ENCODE measurements at regions not wholly inside any gene's neighbourhood (a gene's known extent, or its start where the extent isn't known, plus 50 kb on each side); places are given as distances from the start of the nearest gene placed in this dataset.

DNA sequence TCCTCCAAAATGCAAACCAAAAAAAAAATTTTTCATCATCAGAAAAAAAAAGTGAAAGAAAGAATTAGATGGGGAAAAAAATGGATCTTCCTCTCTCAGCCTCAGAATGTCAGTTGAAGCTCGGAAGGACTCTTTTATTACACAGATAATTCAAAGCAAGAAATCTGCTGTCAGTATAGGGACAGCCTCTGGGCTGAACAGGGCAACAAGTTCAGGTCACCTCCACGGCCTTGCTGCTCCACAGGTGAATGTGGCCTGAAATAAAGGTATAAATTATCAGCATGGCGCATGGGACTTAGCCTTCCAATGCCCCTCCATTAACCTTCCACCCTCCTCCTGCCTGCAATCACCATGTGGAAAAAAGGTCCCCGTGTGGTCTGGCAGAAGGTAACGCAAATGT lies 316.8 kb upstream of the POU3F3 start:
- no peak for DNase-seq (ENCODE audit: low read depth)

DNA sequence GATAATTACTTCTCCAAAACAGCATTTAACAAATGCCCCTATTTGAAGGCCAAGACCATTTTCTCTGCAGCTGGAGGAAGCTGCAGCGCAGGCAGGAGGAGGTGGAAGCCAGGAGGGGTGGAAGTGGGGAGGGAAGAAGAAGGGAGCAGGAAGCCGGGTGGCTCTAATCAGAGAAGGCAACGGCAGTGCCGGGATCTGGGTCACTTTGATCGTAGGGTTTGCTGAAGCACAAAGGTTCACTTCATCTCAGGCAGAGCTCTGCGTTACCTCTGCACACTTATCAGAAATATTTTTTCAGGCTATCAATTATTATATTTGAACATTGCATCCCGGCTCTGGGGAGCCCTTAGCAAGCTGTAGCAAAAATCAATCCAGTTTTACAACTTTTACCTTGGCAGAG lies 315.8 kb upstream of the POU3F3 start:
- DNase-seq (ENCODE audit: low read depth) = no peak

DNA sequence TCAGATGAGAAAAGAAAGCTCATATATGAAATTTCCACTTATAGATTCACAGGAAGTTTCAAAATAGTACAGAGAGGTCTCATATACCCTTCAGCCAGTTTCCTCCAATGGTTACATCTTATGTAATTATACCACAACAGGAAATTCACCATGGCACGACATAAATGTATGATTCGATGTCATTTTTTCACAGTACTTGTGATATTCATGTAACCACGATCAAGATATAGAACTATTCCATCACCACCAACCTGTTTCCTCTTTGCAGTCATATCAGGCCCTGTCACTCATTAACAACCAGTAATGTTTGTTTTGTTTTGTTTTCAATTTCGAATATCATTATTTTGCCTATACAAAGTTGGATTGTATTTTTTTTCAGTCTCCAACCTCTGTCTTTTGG lies 314.3 kb upstream of the POU3F3 start:
- no peak for DNase-seq (ENCODE audit: low read depth)

GRCh38 chr2:104545055-104545454 lies 308.9 kb upstream of the POU3F3 start:
- no peak for DNase-seq (ENCODE audit: low read depth)

- no peak for DNase-seq (ENCODE audit: low read depth)
Observed at GRCh38 chr2:104546537-104546936, 307.4 kb upstream of the POU3F3 start.

GRCh38 chr2:104547221-104547620 lies 306.7 kb upstream of the POU3F3 start:
- no peak for DNase-seq (ENCODE audit: low read depth)

DNA sequence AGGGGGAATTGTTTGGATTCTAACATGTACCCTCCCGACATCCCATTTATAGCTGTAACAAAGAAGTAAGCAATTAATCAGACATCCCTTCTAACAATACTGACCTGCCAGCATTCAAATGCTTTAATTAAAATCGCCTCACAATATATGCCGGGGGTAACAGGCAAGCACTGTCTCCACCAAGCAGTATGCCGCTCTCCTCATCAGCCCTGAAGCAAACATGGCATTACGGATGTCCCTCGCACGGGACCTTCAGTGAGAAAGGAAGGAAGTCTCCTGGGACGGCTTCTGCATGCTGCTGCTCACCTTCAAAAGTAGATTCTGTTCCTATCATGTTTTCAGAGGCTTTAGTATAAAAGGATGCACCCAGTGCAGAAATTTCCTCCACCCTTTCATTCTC lies 292.7 kb upstream of the POU3F3 start:
- no peak for DNase-seq (ENCODE audit: low read depth)

DNA sequence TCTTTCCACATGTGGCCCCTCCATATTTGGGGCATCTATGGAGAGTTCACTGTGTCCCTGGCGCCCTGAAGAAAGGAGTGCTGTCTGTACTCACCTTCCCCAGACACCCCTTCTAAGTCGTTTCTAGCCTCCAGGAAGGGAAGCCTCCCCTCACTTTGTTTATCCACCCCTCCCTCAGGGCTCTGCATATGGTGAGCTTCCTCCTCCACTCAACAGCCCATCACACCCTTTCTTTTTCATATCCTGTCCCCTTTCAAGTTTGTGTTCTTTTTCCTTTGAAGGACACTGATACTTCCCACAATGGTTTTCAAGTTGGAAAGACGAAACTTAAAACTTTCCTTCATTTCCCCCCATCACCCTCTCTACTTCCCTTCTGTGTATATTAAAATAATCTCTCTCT lies 291.4 kb upstream of the POU3F3 start:
- no peak for DNase-seq (ENCODE audit: low read depth)

DNA sequence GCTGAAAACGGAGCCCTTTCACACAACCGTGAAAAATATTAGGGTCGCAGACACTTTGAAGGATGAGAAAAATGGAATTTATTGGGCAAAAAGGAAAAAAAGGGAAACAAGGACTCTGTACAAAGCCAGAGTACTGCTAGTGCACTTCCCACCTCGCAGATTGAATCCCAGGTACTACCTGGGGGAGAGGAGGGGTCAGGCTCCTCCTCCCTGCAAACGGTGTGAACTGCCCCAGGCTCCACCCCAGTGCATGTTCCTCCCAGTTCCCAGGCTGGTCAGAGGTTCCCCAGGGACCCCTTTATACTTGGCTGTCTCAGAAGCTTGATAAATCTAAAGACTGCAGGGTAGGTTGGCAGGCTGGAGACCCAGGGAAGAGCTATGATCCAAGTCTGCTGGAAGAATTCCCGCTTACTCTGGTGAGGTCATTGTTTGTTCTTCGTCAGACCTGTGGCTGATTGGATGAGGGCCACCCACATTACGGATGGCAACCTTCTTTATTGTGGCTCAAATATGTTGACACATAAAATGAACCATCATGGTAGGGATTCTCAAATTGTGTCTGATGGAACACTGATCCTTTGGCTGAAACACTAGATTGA lies 290.4 kb upstream of the POU3F3 start:
- no peak for DNase-seq (ENCODE audit: low read depth)

- DNase-seq (ENCODE audit: low read depth) = no peak
Observed at GRCh38 chr2:104568247-104568646, 285.7 kb upstream of the POU3F3 start.

- DNase-seq (ENCODE audit: low read depth) = no peak
Observed at GRCh38 chr2:104570259-104570658, 283.7 kb upstream of the POU3F3 start.

DNA sequence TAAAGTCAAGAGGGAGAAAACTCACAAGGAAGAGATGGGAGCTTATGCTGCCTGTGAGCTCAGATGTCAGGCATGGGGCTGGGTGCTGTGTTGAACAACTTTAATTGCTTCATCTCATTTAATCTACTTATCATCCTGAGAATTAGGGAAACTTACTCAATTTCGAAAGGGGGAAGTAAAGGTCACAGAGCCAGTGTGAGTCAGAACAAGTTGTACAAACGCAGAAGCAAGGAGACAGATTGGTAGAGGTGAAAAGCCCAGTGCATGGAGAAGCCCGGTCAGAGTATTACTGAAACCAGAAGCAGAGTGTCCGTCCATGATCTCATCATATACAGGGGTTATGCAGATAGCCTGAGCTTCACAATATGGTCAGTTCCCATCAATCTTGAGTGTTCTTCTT lies 281.1 kb upstream of the POU3F3 start:
- DNase-seq (ENCODE audit: low read depth) = no peak

DNA sequence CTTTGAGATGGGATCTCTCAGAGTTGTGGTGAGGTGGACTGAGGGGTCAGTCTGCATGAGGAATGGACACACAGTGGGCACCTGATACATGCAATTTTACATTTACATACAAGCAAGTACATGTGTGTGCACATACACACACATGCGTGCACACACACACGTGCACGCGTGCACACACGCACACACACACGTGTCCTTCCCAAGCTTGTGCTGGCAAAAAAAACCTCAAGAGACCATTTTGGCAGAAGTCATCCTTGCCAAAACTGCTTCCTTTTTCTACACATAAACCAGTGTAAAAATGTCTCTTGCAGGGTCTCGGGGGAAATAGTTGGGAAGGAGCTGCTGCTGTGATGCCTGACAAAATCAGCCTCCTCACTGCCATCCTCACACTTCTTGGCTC lies 279.5 kb upstream of the POU3F3 start:
- no peak for DNase-seq (ENCODE audit: low read depth)

DNA sequence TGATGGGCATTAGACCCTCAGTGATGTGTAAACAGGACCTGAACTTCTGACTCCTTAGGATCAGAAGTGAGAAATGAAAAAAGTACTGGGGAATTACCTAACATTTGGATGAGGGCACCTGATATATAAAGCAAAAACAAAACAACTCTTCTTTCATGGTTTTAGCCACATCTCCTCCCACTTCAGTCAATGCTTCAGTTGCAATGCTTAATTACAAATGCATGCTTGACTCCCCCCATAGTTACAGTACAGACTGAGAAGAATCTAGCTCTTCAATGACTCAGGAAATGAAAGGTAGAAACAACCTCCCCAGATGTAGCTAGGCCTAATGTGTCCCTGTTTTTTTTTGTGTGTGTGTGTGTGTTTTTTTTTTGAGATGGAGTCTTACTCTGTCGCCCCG lies 276.8 kb upstream of the POU3F3 start:
- no peak for DNase-seq (ENCODE audit: low read depth)

GRCh38 chr2:104582471-104582870 lies 271.4 kb upstream of the POU3F3 start:
- no peak for DNase-seq (ENCODE audit: low read depth)

GRCh38 chr2:104583811-104584210 lies 270.1 kb upstream of the POU3F3 start:
- DNase-seq (ENCODE audit: low read depth) = no peak

DNA sequence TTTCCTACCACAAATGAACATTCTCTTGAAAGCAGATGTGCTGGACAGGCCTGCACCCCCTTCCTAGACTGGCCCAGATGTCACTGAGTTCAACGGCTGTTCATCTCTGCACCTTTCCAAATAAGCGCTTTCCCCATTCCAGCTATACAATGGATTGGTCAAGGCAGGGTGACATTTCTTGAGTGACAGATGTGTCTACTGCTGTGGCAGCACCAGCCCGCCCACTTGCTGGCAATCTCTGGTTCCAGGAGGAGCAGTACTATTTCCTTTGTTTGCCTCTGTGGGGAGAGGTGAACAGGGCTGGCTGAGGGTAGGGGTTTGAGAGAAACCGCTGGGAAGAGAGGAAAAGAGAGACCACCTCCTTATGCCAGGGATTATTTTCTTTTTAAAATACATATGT lies 269.5 kb upstream of the POU3F3 start:
- DNase-seq (ENCODE audit: low read depth) = no peak

- no peak for DNase-seq (ENCODE audit: low read depth)
Observed at GRCh38 chr2:104595576-104595975, 258.3 kb upstream of the POU3F3 start.

DNA sequence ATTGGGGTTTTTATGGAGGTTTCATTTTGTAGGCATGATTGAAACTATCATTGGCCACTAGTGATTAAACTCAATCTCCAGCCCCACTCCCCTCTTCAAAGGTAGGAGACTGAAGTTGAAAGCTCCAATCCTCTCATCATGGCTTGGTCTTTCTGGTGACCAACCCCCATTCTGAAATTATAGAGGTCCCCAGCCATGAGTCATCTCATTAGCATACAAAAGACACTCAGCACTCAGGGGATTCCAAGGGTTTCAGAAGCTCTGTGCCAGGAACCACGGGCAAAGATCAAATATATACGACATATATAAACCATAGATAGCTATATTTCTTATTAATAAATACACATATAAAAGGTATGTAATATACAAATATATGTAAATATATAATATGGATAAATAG lies 256.0 kb upstream of the POU3F3 start:
- no peak for DNase-seq (ENCODE audit: low read depth)

DNA sequence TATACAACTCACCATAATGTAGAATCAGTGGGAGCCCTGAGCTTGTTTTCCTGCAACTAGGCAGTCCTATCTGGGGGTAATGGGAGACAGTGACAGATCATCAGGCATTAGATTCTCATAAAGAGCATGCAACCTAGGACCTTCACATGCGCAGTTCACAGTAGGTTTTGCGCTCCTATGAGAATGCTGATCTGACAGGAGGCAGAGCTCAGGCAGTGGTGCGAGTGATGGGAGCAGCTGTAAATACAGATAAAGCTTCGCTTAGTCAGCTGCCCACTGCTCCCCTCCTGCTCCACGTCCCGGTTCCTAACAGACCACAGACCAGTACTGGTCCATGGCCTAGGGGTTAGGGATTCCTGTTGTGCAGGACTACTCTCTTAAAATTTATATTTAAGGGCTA lies 255.3 kb upstream of the POU3F3 start:
- no peak for DNase-seq (ENCODE audit: low read depth)

- DNase-seq (ENCODE audit: low read depth) = no peak
Observed at GRCh38 chr2:104599787-104600510, 254.0 kb upstream of the POU3F3 start.

- no peak for DNase-seq (ENCODE audit: low read depth)
Observed at GRCh38 chr2:104606056-104606455, 247.9 kb upstream of the POU3F3 start.

GRCh38 chr2:104616856-104617255 lies 237.1 kb upstream of the POU3F3 start:
- DNase-seq (ENCODE audit: low read depth) = no peak

- no peak for DNase-seq (ENCODE audit: low read depth)
Observed at GRCh38 chr2:104620801-104621200, 233.1 kb upstream of the POU3F3 start.
